SK-N-SH (cell line): ENCODE measurements at regions not wholly inside any gene's neighbourhood (a gene's known extent, or its start where the extent isn't known, plus 50 kb on each side); places are given as distances from the start of the nearest gene placed in this dataset.

ENCODE experiments used
- CTCF ChIA-PET: fragments of 300-600, 350-600 bp; formaldehyde crosslinking; extraction: SDS; loops from one replicate; lab custom pipeline; 2021; lab: Yijun Ruan, JAX
- POLR2A ChIA-PET: fragments of 350-600 bp; sonication (Branson Sonifier 250); formaldehyde crosslinking; extraction: SDS; loops from one replicate; lab custom pipeline; 2020; ENCODE audit warnings: antibody characterized with exemption, inconsistent platforms; lab: Yijun Ruan, JAX
- DNase-seq: peaks from one replicate; pipeline ENCODE4 v3.0.0; 2012
- H2AFZ ChIP-seq: fragments of 200-600 bp; sonication (generic); 2 replicates; pipeline ENCODE4 v1.8.1; 2016; ENCODE audit warnings: antibody characterized with exemption, mild to moderate bottlenecking, low read depth
- H3F3A ChIP-seq: fragments of 200-600 bp; sonication (generic); replicated peaks from 2 replicates; pipeline ENCODE3; 2016; ENCODE audit warnings: antibody characterized with exemption, mild to moderate bottlenecking; ENCODE audit not compliant: insufficient read depth
- H3K27ac ChIP-seq, 2 experiments: fragments of 200-500 bp in 1 of 2; fragments of 200-600 bp in 1 of 2; sonication (Bioruptor generic) in 1 of 2; sonication (generic), shearing (Covaris generic) in 1 of 2; 2 replicates each; pipeline versions ENCODE4 v1.5.1 to v1.6.1; 2014 to 2016; ENCODE audit warnings: low read depth in 2 of 2, inconsistent platforms in 1 of 2, low read length in 1 of 2, mild to moderate bottlenecking in 1 of 2, mixed read lengths in 1 of 2
- H3K27me3 ChIP-seq: fragments of 200-600 bp; sonication (generic), shearing (Covaris generic); 2 replicates; pipeline ENCODE4 v1.6.1; 2016; ENCODE audit warnings: mixed run types; ENCODE audit not compliant: insufficient read depth
- H3K36me3 ChIP-seq, 2 experiments: fragments of 200-500 bp in 1 of 2; fragments of 200-600 bp in 1 of 2; sonication (Bioruptor generic) in 1 of 2; sonication (generic) in 1 of 2; replicated peaks in 1 of 2; 2 replicates each; pipeline versions ENCODE3 to v1.5.1; 2014 to 2016; ENCODE audit warnings: low read length in 1 of 2, mild to moderate bottlenecking in 1 of 2; ENCODE audit not compliant: insufficient read depth in 2 of 2, control insufficient read depth in 1 of 2
- H3K4me1 ChIP-seq, 2 experiments: fragments of 200-500 bp in 1 of 2; fragments of 200-600 bp in 1 of 2; sonication (Bioruptor generic) in 1 of 2; sonication (generic), shearing (Covaris generic) in 1 of 2; 2 replicates each; pipeline versions ENCODE4 v1.5.1 to v1.6.1; 2014 to 2016; ENCODE audit warnings: low read depth in 1 of 2, low read length in 1 of 2, mixed run types in 1 of 2; ENCODE audit not compliant: insufficient read depth in 2 of 2, control insufficient read depth in 1 of 2
- H3K4me2 ChIP-seq: fragments of 200-600 bp; sonication (generic), shearing (Covaris generic); 2 replicates; pipeline ENCODE4 v1.6.1; 2017; ENCODE audit warnings: mixed run types
- H3K4me3 ChIP-seq, 2 experiments: fragments of 200-500 bp in 1 of 2; fragments of 200-600 bp in 1 of 2; sonication (Bioruptor generic) in 1 of 2; sonication (generic), shearing (Covaris generic) in 1 of 2; 2 replicates each; pipeline versions ENCODE4 v1.5.1 to v1.8.1; 2014 to 2016; ENCODE audit warnings: low read depth in 2 of 2, inconsistent platforms in 1 of 2, low read length in 1 of 2, mild to moderate bottlenecking in 1 of 2, mixed read lengths in 1 of 2, moderate library complexity in 1 of 2
- H3K79me2 ChIP-seq: fragments of 200-600 bp; sonication (generic); 2 replicates; pipeline ENCODE4 v1.8.1; 2017; ENCODE audit warnings: mild to moderate bottlenecking; ENCODE audit not compliant: insufficient read depth
- H3K9ac ChIP-seq: fragments of 200-600 bp; sonication (generic); 2 replicates; pipeline ENCODE4 v1.6.1; 2017; ENCODE audit warnings: mixed run types
- H3K9me2 ChIP-seq: fragments of 200-600 bp; sonication (generic); 2 replicates; pipeline ENCODE4 v1.6.1; 2017; ENCODE audit warnings: mixed run types
- H3K9me3 ChIP-seq: fragments of 200-600 bp; sonication (generic); 2 replicates; pipeline ENCODE4 v1.6.1; 2017; ENCODE audit warnings: mixed run types, mild to moderate bottlenecking, moderate library complexity
- H4K20me1 ChIP-seq: fragments of 200-600 bp; sonication (generic); 2 replicates; pipeline ENCODE4 v1.6.1; 2017; ENCODE audit warnings: mild to moderate bottlenecking, mixed run types; ENCODE audit not compliant: insufficient read depth
- CHD2 ChIP-seq: fragments of 150-350 bp; IDR thresholded peaks from 2 replicates; pipeline ENCODE4 v1.6.1; 2018; ENCODE audit warnings: low read length; ENCODE audit not compliant: partially characterized antibody
- EZH2phosphoT487 ChIP-seq: fragments of 200-600 bp; sonication (generic); IDR thresholded peaks from 2 replicates; pipeline ENCODE4 v1.6.1; 2017; ENCODE audit warnings: low read depth, mixed run types, mild to moderate bottlenecking, antibody characterized with exemption, moderate library complexity, borderline replicate concordance
- GABPA ChIP-seq: IDR thresholded peaks from 2 replicates; pipeline ENCODE4 v1.4.0; 2012; ENCODE audit warnings: low read depth, mild to moderate bottlenecking
- GATA2 ChIP-seq: sonication (generic); formaldehyde crosslinking; IDR thresholded peaks from 2 replicates; pipeline ENCODE4 v1.5.0; 2020; ENCODE audit warnings: mild to moderate bottlenecking, missing genetic modification reagents
- NFIC ChIP-seq: IDR thresholded peaks from 2 replicates; pipeline ENCODE4 v1.4.0; 2012; ENCODE audit warnings: borderline replicate concordance
- NRF1 ChIP-seq: IDR thresholded peaks from 2 replicates; pipeline ENCODE4 v1.6.1; 2012; ENCODE audit warnings: low read depth, mild to moderate bottlenecking, low read length
- RCOR1 ChIP-seq: fragments of 150-350 bp; IDR thresholded peaks from 2 replicates; pipeline ENCODE4 v1.6.1; 2017; ENCODE audit warnings: antibody characterized with exemption, low read length
- TCF12 ChIP-seq: IDR thresholded peaks from 2 replicates; pipeline ENCODE4 v1.4.0; 2012
- TEAD4 ChIP-seq: IDR thresholded peaks from 2 replicates; pipeline ENCODE4 v1.4.0; 2012; ENCODE audit warnings: mild to moderate bottlenecking, borderline replicate concordance; ENCODE audit not compliant: insufficient read depth
- YY1 ChIP-seq: IDR thresholded peaks from 2 replicates; pipeline ENCODE4 v1.4.0; 2012; ENCODE audit warnings: low read depth, mild to moderate bottlenecking
- WGBS: methylation state at CpG from one replicate; pipeline ENCODE4 v1.1.6; 2017; ENCODE audit warnings: low lambda C conversion rate; 5-methylcytosine and 5-hydroxymethylcytosine counted together
- TF ChIP-seq, protein P1 (sequence below): fragments of 150-350 bp; IDR thresholded peaks from 2 replicates; pipeline ENCODE4 v1.6.1; 2017; ENCODE audit warnings: antibody characterized with exemption, low read length, low read depth, borderline replicate concordance
- TF ChIP-seq, protein P2 (sequence below): IDR thresholded peaks from 2 replicates; pipeline ENCODE4 v1.4.0; 2012; ENCODE audit warnings: low read depth
- TF ChIP-seq, protein P3 (sequence below): IDR thresholded peaks from 2 replicates; pipeline ENCODE4; 2012
- TF ChIP-seq, protein P4 (sequence below): fragments of 200-600 bp; sonication (generic); IDR thresholded peaks from 2 replicates; pipeline ENCODE4 v1.6.1; 2017; ENCODE audit warnings: antibody characterized with exemption, mild to moderate bottlenecking, moderate library complexity
- TF ChIP-seq, protein P5 (sequence below): fragments of 150-350 bp; IDR thresholded peaks from 2 replicates; pipeline ENCODE4 v1.6.1; 2016; ENCODE audit warnings: mild to moderate bottlenecking, low read depth, low read length

DNA sequence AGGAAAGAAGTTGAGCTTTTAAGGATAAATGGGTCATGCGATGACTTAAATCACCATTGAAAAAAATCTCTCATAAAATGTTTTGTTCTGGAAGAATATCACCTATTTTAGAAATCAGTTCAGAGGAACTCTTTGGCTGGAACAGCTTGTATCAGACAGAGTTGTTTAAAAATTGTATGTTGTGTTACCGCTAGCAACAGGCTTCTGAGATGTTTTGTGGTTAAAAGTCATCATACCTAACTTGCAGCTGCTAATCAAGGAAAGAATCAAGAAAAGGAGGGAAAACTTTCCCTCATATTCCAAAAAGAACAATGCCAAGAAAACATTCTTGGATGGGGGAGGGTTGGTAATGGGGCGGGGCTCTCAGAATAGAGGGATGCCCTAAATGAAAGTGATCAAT lies 220.7 kb upstream of the CITED2 start:
- no peak overlapping the region for H3K4me3 ChIP-seq
- no peaks in the 10 kb centered on the region for H3K9me3 ChIP-seq
- peaks cover 0 to 15% of the 10 kb centered on the region in 2 experiments; a peak in 2 of 4 replicates for H3K4me1 ChIP-seq
- DNase-seq, result no peak
- no peaks in the 10 kb centered on the region for H3K9me2 ChIP-seq
- TF ChIP-seq NRF1, result no peak
- TF ChIP-seq, protein P1, sequence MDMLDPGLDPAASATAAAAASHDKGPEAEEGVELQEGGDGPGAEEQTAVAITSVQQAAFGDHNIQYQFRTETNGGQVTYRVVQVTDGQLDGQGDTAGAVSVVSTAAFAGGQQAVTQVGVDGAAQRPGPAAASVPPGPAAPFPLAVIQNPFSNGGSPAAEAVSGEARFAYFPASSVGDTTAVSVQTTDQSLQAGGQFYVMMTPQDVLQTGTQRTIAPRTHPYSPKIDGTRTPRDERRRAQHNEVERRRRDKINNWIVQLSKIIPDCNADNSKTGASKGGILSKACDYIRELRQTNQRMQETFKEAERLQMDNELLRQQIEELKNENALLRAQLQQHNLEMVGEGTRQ, result no peak
- TF ChIP-seq, protein P2, sequence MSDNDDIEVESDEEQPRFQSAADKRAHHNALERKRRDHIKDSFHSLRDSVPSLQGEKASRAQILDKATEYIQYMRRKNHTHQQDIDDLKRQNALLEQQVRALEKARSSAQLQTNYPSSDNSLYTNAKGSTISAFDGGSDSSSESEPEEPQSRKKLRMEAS, result no peak
- TF ChIP-seq YY1, result no peak
- TF ChIP-seq CHD2, result no peak
- TF ChIP-seq TEAD4, result no peak
- TF ChIP-seq, protein P3, sequence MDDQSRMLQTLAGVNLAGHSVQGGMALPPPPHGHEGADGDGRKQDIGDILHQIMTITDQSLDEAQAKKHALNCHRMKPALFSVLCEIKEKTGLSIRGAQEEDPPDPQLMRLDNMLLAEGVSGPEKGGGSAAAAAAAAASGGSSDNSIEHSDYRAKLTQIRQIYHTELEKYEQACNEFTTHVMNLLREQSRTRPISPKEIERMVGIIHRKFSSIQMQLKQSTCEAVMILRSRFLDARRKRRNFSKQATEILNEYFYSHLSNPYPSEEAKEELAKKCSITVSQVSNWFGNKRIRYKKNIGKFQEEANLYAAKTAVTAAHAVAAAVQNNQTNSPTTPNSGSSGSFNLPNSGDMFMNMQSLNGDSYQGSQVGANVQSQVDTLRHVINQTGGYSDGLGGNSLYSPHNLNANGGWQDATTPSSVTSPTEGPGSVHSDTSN, result no peak
- no peak for TF ChIP-seq EZH2phosphoT487
- no peak for TF ChIP-seq TCF12
- no peak for TF ChIP-seq RCOR1
- TF ChIP-seq, protein P4, sequence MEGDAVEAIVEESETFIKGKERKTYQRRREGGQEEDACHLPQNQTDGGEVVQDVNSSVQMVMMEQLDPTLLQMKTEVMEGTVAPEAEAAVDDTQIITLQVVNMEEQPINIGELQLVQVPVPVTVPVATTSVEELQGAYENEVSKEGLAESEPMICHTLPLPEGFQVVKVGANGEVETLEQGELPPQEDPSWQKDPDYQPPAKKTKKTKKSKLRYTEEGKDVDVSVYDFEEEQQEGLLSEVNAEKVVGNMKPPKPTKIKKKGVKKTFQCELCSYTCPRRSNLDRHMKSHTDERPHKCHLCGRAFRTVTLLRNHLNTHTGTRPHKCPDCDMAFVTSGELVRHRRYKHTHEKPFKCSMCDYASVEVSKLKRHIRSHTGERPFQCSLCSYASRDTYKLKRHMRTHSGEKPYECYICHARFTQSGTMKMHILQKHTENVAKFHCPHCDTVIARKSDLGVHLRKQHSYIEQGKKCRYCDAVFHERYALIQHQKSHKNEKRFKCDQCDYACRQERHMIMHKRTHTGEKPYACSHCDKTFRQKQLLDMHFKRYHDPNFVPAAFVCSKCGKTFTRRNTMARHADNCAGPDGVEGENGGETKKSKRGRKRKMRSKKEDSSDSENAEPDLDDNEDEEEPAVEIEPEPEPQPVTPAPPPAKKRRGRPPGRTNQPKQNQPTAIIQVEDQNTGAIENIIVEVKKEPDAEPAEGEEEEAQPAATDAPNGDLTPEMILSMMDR, result no peak
- no peak for TF ChIP-seq GABPA
- TF ChIP-seq, protein P5, sequence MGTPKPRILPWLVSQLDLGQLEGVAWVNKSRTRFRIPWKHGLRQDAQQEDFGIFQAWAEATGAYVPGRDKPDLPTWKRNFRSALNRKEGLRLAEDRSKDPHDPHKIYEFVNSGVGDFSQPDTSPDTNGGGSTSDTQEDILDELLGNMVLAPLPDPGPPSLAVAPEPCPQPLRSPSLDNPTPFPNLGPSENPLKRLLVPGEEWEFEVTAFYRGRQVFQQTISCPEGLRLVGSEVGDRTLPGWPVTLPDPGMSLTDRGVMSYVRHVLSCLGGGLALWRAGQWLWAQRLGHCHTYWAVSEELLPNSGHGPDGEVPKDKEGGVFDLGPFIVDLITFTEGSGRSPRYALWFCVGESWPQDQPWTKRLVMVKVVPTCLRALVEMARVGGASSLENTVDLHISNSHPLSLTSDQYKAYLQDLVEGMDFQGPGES, result no peak
- TF ChIP-seq NFIC, result no peak
- no peak for TF ChIP-seq GATA2 (CRISPR knock-in tag)
- peak overlapping the region in 1 of 2 experiments; percentile 96; a peak in 2 of 4 replicates for H3K27ac ChIP-seq
- CTCF ChIA-PET, result no interaction called here
- H3K79me2 ChIP-seq, result no peaks in the 10 kb centered on the region
- H3K36me3 ChIP-seq, result no peaks in the 10 kb centered on the region
- POLR2A ChIA-PET, result no interaction called here
- H3F3A ChIP-seq, result peaks cover 26% of the 10 kb centered on the region
- no peak overlapping the region for H3K9ac ChIP-seq
- 75% methylated on average over 3 of the region's 3 CpGs for WGBS
- no peak overlapping the region for H2AFZ ChIP-seq
- no peak overlapping the region for H3K4me2 ChIP-seq
- no peaks in the 10 kb centered on the region for H3K27me3 ChIP-seq
- no peaks in the 10 kb centered on the region for H4K20me1 ChIP-seq
